ENCODE measurements at regions not wholly inside any gene's neighbourhood (a gene's known extent, or its start where the extent isn't known, plus 50 kb on each side); places are given as distances from the start of the nearest gene placed in this dataset.

DNA sequence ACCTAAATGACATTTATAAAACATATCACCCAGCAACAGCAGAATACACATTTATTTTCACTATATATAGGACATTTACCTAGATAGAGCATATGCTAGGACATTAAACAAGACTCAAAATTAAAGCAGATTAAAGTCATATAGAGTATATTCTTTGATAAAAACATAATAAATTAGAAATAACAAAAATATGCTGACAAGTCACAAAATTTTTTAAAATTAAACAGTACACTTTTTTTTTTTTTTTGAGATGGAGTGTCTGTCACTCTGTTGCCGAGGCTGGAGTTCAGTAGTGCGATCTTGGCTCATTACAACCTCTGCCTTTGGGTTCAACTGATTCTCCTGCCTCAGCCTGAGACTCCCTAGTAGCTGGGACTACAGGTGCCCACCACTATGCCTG lies 758.9 kb upstream of the NRXN1 start:
- CTCF ChIA-PET = no interaction called here

More for the DNA sequence above, 758.9 kb upstream of the NRXN1 start:
- ATAC-seq = no peak
- no peaks in the 10 kb centered on the region for H4K20me1 ChIP-seq (ENCODE audit: control insufficient read depth, insufficient read depth)
- no peak for TF ChIP-seq BRCA1 (IDR thresholded peaks at IDR 0.05; ENCODE audit: low read depth, low read length)
- TF ChIP-seq BACH1 (IDR thresholded peaks at IDR 0.05; ENCODE audit: borderline replicate concordance) = no peak
- TF ChIP-seq, protein P1, sequence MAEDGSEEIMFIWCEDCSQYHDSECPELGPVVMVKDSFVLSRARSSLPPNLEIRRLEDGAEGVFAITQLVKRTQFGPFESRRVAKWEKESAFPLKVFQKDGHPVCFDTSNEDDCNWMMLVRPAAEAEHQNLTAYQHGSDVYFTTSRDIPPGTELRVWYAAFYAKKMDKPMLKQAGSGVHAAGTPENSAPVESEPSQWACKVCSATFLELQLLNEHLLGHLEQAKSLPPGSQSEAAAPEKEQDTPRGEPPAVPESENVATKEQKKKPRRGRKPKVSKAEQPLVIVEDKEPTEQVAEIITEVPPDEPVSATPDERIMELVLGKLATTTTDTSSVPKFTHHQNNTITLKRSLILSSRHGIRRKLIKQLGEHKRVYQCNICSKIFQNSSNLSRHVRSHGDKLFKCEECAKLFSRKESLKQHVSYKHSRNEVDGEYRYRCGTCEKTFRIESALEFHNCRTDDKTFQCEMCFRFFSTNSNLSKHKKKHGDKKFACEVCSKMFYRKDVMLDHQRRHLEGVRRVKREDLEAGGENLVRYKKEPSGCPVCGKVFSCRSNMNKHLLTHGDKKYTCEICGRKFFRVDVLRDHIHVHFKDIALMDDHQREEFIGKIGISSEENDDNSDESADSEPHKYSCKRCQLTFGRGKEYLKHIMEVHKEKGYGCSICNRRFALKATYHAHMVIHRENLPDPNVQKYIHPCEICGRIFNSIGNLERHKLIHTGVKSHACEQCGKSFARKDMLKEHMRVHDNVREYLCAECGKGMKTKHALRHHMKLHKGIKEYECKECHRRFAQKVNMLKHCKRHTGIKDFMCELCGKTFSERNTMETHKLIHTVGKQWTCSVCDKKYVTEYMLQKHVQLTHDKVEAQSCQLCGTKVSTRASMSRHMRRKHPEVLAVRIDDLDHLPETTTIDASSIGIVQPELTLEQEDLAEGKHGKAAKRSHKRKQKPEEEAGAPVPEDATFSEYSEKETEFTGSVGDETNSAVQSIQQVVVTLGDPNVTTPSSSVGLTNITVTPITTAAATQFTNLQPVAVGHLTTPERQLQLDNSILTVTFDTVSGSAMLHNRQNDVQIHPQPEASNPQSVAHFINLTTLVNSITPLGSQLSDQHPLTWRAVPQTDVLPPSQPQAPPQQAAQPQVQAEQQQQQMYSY (CRISPR knock-in tag; IDR thresholded peaks at IDR 0.05) = no peak
- no peak for TF ChIP-seq CREB1 (IDR thresholded peaks at IDR 0.05; ENCODE audit: low read depth)
- no peak for TF ChIP-seq RAD21 (IDR thresholded peaks at IDR 0.05; ENCODE audit: insufficient read depth, low read depth, low read length)
- TF ChIP-seq TCF3 (IDR thresholded peaks at IDR 0.05; ENCODE audit: borderline replicate concordance, insufficient read depth, low read depth, low read length) = no peak
- TF ChIP-seq SRF (IDR thresholded peaks at IDR 0.05; ENCODE audit: low read depth in 2 of 2, low read length in 2 of 2) = no peak
- TF ChIP-seq, protein P2, sequence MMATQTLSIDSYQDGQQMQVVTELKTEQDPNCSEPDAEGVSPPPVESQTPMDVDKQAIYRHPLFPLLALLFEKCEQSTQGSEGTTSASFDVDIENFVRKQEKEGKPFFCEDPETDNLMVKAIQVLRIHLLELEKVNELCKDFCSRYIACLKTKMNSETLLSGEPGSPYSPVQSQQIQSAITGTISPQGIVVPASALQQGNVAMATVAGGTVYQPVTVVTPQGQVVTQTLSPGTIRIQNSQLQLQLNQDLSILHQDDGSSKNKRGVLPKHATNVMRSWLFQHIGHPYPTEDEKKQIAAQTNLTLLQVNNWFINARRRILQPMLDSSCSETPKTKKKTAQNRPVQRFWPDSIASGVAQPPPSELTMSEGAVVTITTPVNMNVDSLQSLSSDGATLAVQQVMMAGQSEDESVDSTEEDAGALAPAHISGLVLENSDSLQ (IDR thresholded peaks at IDR 0.05) = no peak
- TF ChIP-seq LARP7 (IDR thresholded peaks at IDR 0.05) = no peak
- TF ChIP-seq, protein P3, sequence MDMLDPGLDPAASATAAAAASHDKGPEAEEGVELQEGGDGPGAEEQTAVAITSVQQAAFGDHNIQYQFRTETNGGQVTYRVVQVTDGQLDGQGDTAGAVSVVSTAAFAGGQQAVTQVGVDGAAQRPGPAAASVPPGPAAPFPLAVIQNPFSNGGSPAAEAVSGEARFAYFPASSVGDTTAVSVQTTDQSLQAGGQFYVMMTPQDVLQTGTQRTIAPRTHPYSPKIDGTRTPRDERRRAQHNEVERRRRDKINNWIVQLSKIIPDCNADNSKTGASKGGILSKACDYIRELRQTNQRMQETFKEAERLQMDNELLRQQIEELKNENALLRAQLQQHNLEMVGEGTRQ (IDR thresholded peaks at IDR 0.05; ENCODE audit: borderline replicate concordance, low read depth, low read length) = no peak
- no peak for TF ChIP-seq TCF12 (IDR thresholded peaks at IDR 0.05; ENCODE audit: low read depth, low read length)
- TF ChIP-seq CREM (IDR thresholded peaks at IDR 0.05; ENCODE audit: low read depth) = no peak
- no peak for TF ChIP-seq EGR1 (IDR thresholded peaks at IDR 0.05; ENCODE audit: borderline replicate concordance in 1 of 2, low read depth in 2 of 2, low read length in 2 of 2)
- no peak for TF ChIP-seq SIN3A (IDR thresholded peaks at IDR 0.05; ENCODE audit: low read depth, low read length)
- TF ChIP-seq, protein P4, sequence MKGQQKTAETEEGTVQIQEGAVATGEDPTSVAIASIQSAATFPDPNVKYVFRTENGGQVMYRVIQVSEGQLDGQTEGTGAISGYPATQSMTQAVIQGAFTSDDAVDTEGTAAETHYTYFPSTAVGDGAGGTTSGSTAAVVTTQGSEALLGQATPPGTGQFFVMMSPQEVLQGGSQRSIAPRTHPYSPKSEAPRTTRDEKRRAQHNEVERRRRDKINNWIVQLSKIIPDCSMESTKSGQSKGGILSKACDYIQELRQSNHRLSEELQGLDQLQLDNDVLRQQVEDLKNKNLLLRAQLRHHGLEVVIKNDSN (IDR thresholded peaks at IDR 0.05; ENCODE audit: borderline replicate concordance, extremely low read length, insufficient read depth, low read depth, low read length) = no peak
- TF ChIP-seq, protein P5, sequence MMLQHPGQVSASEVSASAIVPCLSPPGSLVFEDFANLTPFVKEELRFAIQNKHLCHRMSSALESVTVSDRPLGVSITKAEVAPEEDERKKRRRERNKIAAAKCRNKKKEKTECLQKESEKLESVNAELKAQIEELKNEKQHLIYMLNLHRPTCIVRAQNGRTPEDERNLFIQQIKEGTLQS (IDR thresholded peaks at IDR 0.05; ENCODE audit: borderline replicate concordance, extremely low read depth, low read depth, low read length) = no peak
- no peak for TF ChIP-seq STAT1 (conservative IDR thresholded peaks at IDR 0.05)
- no peak for TF ChIP-seq STAT3 (IDR thresholded peaks at IDR 0.05; ENCODE audit: low read depth, low read length)
- no peak for TF ChIP-seq FOXM1 (IDR thresholded peaks at IDR 0.05; ENCODE audit: low read depth, low read length)
- TF ChIP-seq POLR2A (IDR thresholded peaks at IDR 0.05; ENCODE audit: low read depth, low read length) = no peak
- ChIA-PET POLR2A (no interaction called here), SMC1A (ENCODE audit: uncharacterized antibody, unreplicated experiment) (no interaction called here), RAD21 (ENCODE audit: unreplicated experiment) (no interaction called here)
- no peaks in the 10 kb centered on the region for H3K36me3 ChIP-seq (ENCODE audit: control insufficient read depth in 2 of 2, insufficient read depth in 2 of 2, low read length in 1 of 2)
- no peak overlapping the region for H3K4me3 ChIP-seq
- no peak for DNase-seq (ENCODE audit: low read depth, low spot score)
- no peaks in the 10 kb centered on the region for H3K9me3 ChIP-seq (replicated peaks; ENCODE audit: control insufficient read depth, insufficient read depth, low read length)
- no peak overlapping the region for H3K4me2 ChIP-seq (ENCODE audit: control insufficient read depth, insufficient read depth)
- no peak overlapping the region for H2AFZ ChIP-seq (ENCODE audit: control insufficient read depth, low read depth, low read length)
- H3K9ac ChIP-seq (ENCODE audit: control insufficient read depth, insufficient read depth, low read length) = no peak overlapping the region
- H3K27ac ChIP-seq (ENCODE audit: control insufficient read depth, insufficient read depth) = no peak overlapping the region
- FAIRE-seq = no peak
- H3K79me2 ChIP-seq (ENCODE audit: control insufficient read depth, insufficient read depth, low read length) = no peaks in the 10 kb centered on the region
- intact Hi-C loops (cut with micrococcal nuclease; ENCODE audit: unreplicated experiment) (loop anchor here (10.0 kb wide), 1 partner anchor 1256 kb away; no protein-coding TSS in a partner anchor), in situ Hi-C loops (cut with MboI) (no loop called here)
- no peaks in the 10 kb centered on the region for H3K27me3 ChIP-seq (replicated peaks in 1 of 2; ENCODE audit: control insufficient read depth in 2 of 2, insufficient read depth in 2 of 2, low read length in 1 of 2)
- H3K4me1 ChIP-seq (ENCODE audit: control insufficient read depth, insufficient read depth, low read length) = no peaks in the 10 kb centered on the region
- 6% methylated on average over 2 of the region's 2 CpGs for WGBS (ENCODE audit: insufficient coverage, insufficient replicate concordance, low lambda C conversion rate, missing lambda C conversion rate)
- BruUV-seq (replicated peaks) = no TSS peak
